Ishikawa (cell line): ENCODE measurements at regions not wholly inside any gene's neighbourhood (a gene's known extent, or its start where the extent isn't known, plus 50 kb on each side); places are given as distances from the start of the nearest gene placed in this dataset.

Experiments used
- CEBPB ChIP-seq: IDR thresholded peaks from 2 replicates; pipeline ENCODE4 v1.6.1; 2012
- CREB1 ChIP-seq: IDR thresholded peaks from 2 replicates; pipeline ENCODE4 v1.6.1; 2012; ENCODE audit warnings: low read depth
- EP300 ChIP-seq: IDR thresholded peaks from 2 replicates; pipeline ENCODE4 v1.6.1; 2012; ENCODE audit warnings: borderline replicate concordance
- RAD21 ChIP-seq: IDR thresholded peaks from 2 replicates; pipeline ENCODE4 v1.6.1; 2012; ENCODE audit warnings: low read depth
- TCF12 ChIP-seq: IDR thresholded peaks from 2 replicates; pipeline ENCODE4 v1.6.1; 2012; ENCODE audit warnings: low read depth
- ZBTB7A ChIP-seq: IDR thresholded peaks from 2 replicates; pipeline ENCODE4 v1.6.1; 2012; ENCODE audit warnings: low read depth
- TF ChIP-seq, protein P1 (sequence below): IDR thresholded peaks from 2 replicates; pipeline ENCODE4 v1.6.1; 2012; ENCODE audit warnings: low read depth, mild to moderate bottlenecking
- TF ChIP-seq, protein P2 (sequence below): IDR thresholded peaks from 2 replicates; pipeline ENCODE4 v1.6.1; 2012

DNA sequence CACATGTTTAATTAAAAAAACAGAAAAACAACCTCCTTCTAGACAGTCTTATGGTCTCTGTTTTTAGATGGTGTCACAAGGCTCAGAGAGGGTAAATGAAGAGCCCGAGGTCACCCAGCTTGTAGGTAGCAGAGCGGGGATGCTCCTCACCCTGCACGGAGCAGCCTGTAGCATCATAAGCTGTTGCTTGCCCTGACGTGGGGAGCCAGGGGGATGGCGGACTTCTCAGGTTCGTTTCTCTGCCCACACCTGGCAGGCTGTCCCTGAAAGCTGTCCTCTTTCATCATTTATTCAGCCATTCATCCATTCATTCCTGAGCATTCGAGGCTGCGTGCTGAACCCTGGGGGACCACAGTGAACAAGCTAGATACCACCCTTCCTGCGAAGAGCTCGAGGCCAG is 75.7 kb upstream of the KSR1 start:
- TF ChIP-seq ZBTB7A: no peak
- no peak for TF ChIP-seq RAD21
- TF ChIP-seq TCF12: no peak
- TF ChIP-seq, protein P1, sequence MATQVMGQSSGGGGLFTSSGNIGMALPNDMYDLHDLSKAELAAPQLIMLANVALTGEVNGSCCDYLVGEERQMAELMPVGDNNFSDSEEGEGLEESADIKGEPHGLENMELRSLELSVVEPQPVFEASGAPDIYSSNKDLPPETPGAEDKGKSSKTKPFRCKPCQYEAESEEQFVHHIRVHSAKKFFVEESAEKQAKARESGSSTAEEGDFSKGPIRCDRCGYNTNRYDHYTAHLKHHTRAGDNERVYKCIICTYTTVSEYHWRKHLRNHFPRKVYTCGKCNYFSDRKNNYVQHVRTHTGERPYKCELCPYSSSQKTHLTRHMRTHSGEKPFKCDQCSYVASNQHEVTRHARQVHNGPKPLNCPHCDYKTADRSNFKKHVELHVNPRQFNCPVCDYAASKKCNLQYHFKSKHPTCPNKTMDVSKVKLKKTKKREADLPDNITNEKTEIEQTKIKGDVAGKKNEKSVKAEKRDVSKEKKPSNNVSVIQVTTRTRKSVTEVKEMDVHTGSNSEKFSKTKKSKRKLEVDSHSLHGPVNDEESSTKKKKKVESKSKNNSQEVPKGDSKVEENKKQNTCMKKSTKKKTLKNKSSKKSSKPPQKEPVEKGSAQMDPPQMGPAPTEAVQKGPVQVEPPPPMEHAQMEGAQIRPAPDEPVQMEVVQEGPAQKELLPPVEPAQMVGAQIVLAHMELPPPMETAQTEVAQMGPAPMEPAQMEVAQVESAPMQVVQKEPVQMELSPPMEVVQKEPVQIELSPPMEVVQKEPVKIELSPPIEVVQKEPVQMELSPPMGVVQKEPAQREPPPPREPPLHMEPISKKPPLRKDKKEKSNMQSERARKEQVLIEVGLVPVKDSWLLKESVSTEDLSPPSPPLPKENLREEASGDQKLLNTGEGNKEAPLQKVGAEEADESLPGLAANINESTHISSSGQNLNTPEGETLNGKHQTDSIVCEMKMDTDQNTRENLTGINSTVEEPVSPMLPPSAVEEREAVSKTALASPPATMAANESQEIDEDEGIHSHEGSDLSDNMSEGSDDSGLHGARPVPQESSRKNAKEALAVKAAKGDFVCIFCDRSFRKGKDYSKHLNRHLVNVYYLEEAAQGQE: no peak
- no peak for TF ChIP-seq CREB1
- no peak for TF ChIP-seq EP300
- TF ChIP-seq CEBPB: no peak
- TF ChIP-seq, protein P2, sequence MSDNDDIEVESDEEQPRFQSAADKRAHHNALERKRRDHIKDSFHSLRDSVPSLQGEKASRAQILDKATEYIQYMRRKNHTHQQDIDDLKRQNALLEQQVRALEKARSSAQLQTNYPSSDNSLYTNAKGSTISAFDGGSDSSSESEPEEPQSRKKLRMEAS: no peak
